Ureter (tissue), 1 donor: ENCODE measurements at regions not wholly inside any gene's neighbourhood (a gene's known extent, or its start where the extent isn't known, plus 50 kb on each side); places are given as distances from the start of the nearest gene placed in this dataset.

ENCODE experiments used
- DNase-seq: peaks from one replicate; pipeline ENCODE4 v3.0.0-alpha.2; 2020; ENCODE audit warnings: low spot score
- donor health status: DM: yes; HTN: yes; CAD: no.

DNA sequence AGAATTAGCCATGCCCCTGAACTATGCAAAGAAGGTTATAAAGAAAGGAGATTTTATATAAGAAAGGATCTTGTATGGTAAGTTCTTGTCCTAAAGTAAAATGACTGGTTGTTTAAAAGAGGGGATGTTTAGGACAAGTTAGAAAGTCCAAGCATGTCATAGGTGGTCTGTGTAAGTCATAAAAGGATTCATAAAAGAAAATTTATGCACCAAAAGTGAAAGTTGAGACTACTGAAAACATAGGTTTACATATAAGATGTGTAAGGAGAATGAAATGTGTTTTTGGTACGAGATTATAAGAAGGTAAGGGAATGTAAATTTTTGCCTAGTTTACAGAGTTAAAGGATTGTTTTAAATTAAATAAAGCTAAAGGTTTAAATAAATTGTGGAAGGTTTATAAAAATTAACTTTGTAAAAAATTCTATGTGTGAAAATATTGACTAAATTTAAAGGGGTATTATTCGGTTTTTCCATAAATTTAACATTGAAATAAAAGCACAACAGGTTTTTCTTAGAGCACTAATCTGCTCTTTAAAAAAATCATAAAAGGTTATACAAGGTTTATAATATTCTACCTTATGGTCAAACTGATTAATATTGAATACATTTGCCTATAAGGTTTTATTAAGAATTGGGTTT is 93.6 kb upstream of the UST start:
- no peak for DNase-seq

DNA sequence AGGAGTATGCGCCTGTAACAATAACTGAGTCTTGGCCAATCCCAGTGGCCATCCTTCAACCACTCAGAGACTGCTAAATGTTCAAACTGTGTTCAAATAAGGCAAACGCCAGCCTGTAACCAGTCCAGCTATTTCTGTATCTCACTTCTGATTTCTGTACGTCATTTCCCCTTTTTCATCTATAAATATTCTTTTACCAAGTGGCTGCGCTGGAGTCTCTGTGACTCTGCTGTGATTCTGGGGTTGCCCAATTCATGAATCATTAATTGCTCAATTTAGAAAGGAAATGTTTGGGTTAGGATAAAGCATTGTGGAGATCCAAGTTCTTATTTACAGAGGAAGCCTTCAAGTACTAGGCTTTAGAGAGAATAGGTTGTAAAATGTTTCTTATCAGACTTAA is 89.8 kb upstream of the UST start:
- no peak for DNase-seq

DNA sequence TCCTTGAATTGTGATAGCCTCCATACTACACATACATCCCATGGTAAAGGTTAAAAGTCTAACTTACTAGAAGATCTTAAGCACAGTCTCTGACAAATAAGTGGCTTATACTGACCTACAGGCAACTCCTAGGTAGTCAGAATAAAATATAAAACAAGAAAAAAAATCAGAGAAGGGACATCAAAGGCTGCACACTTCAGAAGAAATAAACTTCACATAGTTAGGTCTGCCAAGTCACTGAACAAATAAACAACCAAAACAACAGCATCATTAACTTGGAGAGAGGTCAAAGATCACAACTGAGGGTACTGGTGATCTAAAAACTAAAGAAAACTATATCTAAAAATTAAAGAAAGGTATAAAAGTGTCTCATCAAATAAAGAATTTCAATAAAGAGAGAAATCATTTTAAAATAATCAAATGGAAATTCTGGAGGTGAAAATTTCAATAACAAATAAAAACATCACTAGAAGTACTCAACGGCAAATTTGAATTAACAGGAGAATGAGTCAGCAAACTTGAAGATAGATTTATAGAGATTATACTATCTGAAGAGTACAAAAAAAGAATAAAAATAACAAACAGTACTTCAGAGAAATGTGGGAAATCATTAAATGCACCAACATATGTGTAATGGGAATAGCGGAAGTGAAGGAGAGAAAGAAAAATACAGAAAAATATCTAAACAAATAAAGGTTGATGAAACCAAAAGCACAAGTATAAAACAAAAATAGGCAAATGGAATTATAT is 88.0 kb upstream of the UST start:
- DNase-seq, result no peak

DNA sequence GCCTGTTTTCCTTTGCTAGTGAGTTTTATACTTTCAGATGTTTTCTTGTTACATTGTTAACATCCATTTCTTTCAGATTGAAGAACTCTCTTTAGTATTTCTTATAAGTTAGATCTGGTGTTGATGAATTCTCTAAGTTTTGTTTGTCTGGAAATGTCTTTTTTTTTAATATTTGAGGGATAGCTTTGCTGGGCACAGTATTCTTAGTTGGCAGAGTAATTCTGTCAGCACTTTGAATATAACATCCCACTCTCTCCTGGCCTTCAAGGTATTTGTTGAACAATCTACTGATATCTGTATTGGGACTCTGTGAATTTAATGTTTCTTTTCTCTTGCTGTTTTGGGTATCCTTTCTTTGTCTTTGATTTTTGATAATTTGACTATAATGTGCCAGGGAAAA is 79.4 kb upstream of the UST start:
- no peak for DNase-seq

DNA sequence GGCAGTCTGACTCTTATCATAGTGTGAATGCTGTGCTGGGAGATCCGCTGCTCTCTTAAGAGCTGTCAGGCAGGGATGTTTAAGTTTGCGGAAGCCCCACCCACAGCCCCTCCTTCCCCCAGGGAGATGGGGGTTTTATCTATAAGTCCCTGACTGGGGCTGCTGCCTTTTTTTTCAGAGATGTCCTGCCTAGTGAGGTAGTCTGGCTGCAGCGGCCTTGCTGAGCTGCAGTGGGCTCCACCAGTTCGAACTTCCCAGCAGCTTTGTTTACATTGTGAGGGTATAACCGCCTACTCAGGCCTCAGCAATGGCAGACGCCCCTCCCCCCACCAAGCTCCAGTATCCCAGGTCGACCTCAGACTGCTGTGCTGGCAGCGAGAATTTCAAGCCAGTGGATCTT is 75.7 kb upstream of the UST start:
- DNase-seq, result no peak

DNA sequence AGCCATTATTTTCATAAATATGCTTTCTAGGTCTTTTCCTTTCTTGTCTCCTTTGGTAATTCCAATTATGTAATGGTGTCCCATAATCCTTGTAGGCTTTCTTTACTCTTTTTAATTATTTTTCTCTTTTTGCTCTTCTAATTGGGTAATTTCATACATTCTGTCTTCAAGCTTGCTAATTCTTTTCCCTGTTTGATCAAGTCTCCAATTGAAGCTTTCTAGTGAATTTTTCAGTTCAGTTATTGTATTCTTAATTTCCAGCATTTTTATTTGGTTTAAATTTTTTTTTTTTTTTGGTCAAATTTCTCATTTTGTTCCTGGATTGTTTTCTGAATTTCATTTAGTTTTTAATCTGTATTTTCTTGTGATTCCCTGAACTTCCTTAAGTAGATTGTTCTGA is 74.9 kb upstream of the UST start:
- DNase-seq, result no peak

DNA sequence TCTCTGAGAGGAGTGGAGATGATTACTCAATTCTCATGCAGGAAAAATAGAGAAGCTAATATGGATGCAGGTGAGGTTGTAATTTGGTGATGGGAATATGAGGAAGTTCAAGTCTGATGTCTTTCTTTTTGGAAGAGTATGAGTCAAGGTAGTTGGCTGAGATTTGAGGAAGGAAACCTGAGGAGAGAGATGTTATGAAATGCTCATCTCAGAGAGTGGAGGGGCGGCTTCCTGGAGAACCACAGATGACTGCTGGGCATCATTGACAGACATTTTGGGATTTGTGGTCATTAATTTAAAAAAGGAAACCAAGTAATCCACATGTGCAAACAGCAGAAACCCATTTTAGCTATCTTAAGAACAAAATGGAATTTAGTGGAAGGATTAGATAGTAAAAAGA is 72.5 kb upstream of the UST start:
- DNase-seq, result no peak

DNA sequence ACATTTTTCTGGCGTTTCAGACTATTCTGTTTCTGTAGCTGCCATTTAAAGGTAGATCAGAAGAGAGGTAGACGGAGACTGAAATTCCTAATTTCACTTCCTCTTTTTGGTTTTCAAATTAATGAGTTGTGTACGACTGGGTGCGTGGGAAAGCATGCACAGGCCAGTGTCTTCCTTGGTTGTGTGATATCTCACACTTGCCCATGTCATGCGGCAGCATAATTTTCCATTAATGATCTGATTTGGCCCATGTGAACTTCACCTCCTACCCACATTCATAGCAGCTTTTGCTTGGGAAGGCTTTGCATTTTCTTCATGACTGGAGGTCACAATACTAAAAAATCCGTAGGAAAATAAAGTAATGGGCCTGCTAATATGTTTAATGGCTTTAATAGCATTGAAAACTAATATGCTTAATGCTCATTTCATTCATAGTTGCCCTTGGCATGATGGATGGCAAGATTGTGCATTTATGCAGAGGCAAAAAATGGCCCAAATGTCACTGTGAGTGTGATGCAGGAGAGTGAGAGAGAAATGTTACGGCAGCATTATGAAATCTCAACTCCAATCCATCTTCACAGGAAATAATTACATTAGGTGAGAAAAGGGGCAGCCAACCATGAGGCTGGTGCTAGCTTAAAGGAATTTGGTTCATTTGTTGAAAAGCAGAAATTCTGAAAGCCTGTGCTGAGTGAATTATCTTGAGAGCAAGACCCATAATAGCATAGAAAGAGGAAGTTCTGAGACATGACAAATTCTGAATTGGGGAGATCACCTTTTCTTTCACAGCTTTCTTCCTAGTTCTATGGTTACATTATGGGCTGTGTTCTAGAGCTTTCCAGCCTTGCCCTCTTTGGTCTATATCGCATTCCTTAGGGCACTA is 69.0 kb upstream of the UST start:
- no peak for DNase-seq

DNA sequence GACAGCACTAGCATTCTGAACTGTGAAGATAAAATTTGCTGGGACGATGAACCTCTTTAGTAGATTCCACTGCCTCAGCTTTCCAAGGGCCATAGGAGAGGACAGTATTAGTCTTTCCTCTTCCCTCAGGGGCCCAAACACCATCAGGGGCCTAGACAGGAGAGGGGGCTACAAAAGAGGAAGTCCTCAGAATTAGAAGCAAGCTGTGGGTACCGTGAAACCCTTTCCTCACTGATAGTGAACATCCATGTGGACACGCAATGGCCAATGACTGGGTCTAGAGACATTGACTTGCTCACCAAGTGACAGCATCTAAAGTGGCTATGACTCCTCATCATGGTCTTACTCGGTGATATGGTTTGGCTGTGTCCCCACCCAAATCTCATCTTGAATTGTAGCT is 68.1 kb upstream of the UST start:
- DNase-seq, result no peak

DNA sequence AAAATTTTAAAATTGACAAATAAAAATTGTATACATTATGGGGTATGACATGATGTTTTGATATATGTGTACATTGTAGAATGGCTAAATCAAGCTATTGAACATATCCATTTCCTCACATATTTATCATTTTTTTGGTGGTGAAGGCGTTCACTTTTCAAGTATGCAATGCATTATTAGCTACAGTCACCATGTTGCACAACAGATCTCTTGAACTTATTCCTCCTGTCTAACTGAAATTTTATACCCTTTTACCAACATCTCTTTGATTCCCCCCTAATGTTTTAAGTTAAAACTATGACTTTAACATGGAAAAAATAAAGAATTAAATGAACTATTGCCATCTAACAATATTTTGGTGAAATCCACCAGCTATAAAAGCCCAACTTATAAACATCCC is 65.2 kb upstream of the UST start:
- no peak for DNase-seq

DNA sequence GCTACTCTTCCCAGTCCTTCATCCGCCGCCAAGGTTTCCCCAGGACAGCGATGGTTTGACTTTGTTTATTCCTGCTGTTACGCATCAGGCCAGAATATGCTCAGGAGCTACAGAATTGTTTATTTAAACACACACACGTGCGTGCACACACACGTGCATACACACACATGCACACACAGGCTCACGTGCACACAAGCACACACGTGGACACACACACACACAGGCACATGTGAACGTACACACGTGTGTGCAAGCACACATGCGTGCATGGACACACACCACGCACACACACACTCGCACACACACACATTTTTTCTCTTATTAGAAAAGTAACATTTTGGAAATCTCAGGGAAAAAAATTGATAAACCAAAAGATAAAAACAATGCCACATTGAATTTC is 64.6 kb upstream of the UST start:
- DNase-seq, result no peak

DNA sequence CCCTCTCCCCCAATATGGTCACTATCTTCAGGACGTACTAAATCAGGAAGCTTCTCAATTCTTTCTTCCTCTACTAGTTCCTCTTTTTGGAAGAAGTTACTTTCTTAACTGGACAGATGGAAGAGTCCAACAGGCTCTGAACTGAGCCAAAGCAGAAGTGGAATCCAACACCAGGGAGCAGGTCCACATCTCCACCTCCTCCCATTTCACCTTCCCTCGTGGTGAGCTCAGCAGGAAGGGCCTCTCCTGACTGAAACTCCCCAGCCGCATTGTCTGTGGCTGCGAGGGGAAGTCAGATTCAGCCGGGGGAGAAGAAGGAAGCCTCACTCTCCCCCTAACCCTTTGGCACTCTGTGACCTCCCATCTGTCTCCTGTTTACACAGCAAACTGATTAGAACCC is 63.8 kb upstream of the UST start:
- no peak for DNase-seq

DNA sequence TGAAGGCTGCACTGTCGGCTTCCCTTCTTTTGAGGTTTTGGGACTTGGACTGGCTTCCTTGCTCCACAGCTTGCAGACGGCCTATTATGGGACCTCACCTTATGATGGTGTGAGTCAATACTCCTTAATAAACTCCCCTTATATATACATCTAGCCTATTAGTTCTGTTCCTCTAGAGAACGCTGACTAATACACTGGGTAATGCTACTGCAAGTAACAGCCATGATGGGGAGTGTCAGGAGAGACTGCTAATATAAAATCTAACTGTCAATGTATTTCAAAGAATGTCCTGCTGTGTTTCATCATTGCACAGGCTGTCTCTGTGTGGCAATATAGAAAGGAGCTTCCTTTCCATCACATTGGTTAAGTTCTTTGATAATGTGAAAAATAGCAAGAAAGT is 57.7 kb upstream of the UST start:
- no peak for DNase-seq

DNA sequence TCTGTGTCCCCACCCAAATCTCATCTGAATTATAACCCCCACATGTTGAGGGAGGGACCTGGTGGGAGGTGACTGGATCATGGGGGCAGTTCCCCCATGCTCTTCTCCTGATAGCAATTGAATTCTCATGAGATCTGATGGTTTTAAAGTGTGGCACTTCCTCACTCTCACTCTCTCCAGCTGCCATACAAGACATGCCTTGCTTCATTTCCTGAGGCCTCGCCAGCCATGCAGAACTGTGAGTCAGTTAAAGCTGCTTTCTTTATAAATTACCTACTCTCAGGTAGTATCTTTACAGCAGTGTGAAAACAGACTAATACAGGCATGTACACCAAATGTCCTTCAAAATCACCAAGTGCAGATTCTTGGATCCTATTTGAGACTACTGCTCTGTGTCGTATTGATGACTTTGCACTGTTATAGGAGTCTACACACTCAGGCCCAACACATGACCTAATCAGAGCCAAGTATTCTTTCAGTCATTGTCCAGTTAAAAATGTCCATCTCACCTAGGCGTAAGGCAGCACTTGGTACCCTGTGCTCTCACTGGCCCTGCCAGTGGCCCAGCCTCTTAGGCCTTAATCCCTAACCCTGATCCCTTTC is 52.8 kb upstream of the UST start:
- no peak for DNase-seq
